Heart left ventricle (tissue), 16 donors: ENCODE measurements at regions not wholly inside any gene's neighbourhood (a gene's known extent, or its start where the extent isn't known, plus 50 kb on each side); places are given as distances from the start of the nearest gene placed in this dataset.
"Not testable (repeated sequence)": the region's sequence is repeated elsewhere in the genome, so short reads cannot be mapped to it uniquely, and the experiment has no call there.

ENCODE experiments used
- ATAC-seq, 4 donors: fragments of 200-7000 bp; cut with Tn5 transposase; one replicate each; pipeline ENCODE4 v1.9.1; 2020 to 2022; ENCODE audit warnings: moderate library complexity in 4 of 4, mild to moderate bottlenecking in 3 of 4, moderate number of reproducible peaks in 1 of 4
- DNase-seq, 5 donors: peaks; one replicate each; pipeline ENCODE4 v3.0.0-alpha.2; 2020
- H3K27ac ChIP-seq, 12 donors: fragments of 200-600 bp; sonication (generic) in 4 of 12; one replicate each; pipeline versions ENCODE4 v1.5.0 to v1.8.0; 2016 to 2022; ENCODE audit warnings: mild to moderate bottlenecking in 2 of 12
- H3K27me3 ChIP-seq, 9 donors: fragments of 200-600 bp; sonication (generic) in 2 of 9; one replicate each; pipeline versions ENCODE4 v1.5.1 to v1.8.0; 2016 to 2022; ENCODE audit warnings: mild to moderate bottlenecking in 3 of 9
- H3K36me3 ChIP-seq, 9 donors: fragments of 200-600 bp; sonication (generic) in 2 of 9; one replicate each; pipeline versions ENCODE4 v1.5.0 to v1.8.0; 2018 to 2022; ENCODE audit warnings: mild to moderate bottlenecking in 2 of 9
- H3K4me1 ChIP-seq, 12 donors: fragments of 200-600 bp; sonication (generic) in 4 of 12; one replicate each; pipeline versions ENCODE4 v1.5.0 to v1.8.0; 2016 to 2022; ENCODE audit warnings: mild to moderate bottlenecking in 3 of 12
- H3K4me3 ChIP-seq, 12 donors: fragments of 200-600 bp; sonication (generic) in 4 of 12; one replicate each; pipeline versions ENCODE4 v1.5.0 to v1.8.0; 2017 to 2022; ENCODE audit warnings: mild to moderate bottlenecking in 9 of 12, moderate library complexity in 4 of 12
- H3K9me3 ChIP-seq, 12 donors: fragments of 200-600 bp; sonication (generic) in 4 of 12; one replicate each; pipeline versions ENCODE4 v1.5.0 to v1.8.0; 2016 to 2022; ENCODE audit warnings: mild to moderate bottlenecking in 1 of 12
- POLR2A ChIP-seq, 2 donors: fragments of 450-650 bp; IDR thresholded peaks; one replicate each; pipeline ENCODE4 v1.6.1; 2017; ENCODE audit warnings: antibody characterized with exemption in 2 of 2, mild to moderate bottlenecking in 2 of 2, moderate library complexity in 2 of 2
- WGBS, 4 donors: extraction: QIAGEN DNeasy Blood & Tissue Kit in 2 of 4; methylation state at CpG; one replicate each; pipeline versions ENCODE4 v1.1.5 to v1.1.7; 2013 to 2018; 5-methylcytosine and 5-hydroxymethylcytosine counted together
- intact Hi-C, 10 donors: fragments of 100-400 bp; cut with DNase I; formaldehyde crosslinking; loops; one replicate each; pipeline versions ENCODE4 v1.11.1 to v1.14.2; 2022
- TF ChIP-seq, protein P1 (sequence below), 12 donors: fragments of 200-600 bp; sonication (generic) in 4 of 12; IDR thresholded peaks; one replicate each; pipeline versions ENCODE4 v1.5.0 to v1.8.0; 2018 to 2022; ENCODE audit warnings: antibody characterized with exemption in 12 of 12, mild to moderate bottlenecking in 5 of 12
- donor health status: ischemic (EF 13 %, LVEDD 7.1; RV severe dilation, severe dysfunction).
- donor health status: healthy with polysubstance abuse.
- donor health status: DM: no; HTN: yes; CAD: no.
- donor health status: DM: no; HTN: no; CAD: no.
- donor health status: ischemic (EF 25% LVEDD 6.9; RV normal size, moderate dysfunction).
- donor health status: ischemic (EF 25% LVEDD 5.7; RV mildly dilated, moderate dysfunction).
- donor health status: healthy.
- donor health status: DM: yes; HTN: yes; CAD: no.
- donor health status: ischemic (EF 35%, LVEDD 5.7; RV mildly dilated, moderate dysfunction).
- donor health status: nonischemic (EF 11% LVEDD 7.7; RV severe dilation, severe dysfunction).
- donor health status: DM: yes; HTN: yes; CAD: no.
- donor health status: PGD.
- donor health status: ischemic (EF 29% LVEDD 5.4; RV normal size, mild dysfunction).
- donor health status: nonischemic (EF 23%, LVEDD 6.1; RV moderate dilation, normal function).

GRCh38 chr21:25449950-25450349 is 157.3 kb downstream of the MRPL39 start:
- Histone ChIP-seq H3K9me3 (no peaks in the 10 kb centered on the region), H3K27ac (no peak overlapping the region), H3K27me3 (no peaks in the 10 kb centered on the region), H3K4me3 (no peak overlapping the region), H3K4me1 (no peaks in the 10 kb centered on the region), H3K36me3 (no peaks in the 10 kb centered on the region)
- 63 to 90% (median 78%) methylated on average over 2 to 3 of the region's 3 CpGs for WGBS, 4 donors
- DNase-seq: no peak
- TF ChIP-seq POLR2A (IDR thresholded peaks at IDR 0.05): no peak
- TF ChIP-seq, protein P1, sequence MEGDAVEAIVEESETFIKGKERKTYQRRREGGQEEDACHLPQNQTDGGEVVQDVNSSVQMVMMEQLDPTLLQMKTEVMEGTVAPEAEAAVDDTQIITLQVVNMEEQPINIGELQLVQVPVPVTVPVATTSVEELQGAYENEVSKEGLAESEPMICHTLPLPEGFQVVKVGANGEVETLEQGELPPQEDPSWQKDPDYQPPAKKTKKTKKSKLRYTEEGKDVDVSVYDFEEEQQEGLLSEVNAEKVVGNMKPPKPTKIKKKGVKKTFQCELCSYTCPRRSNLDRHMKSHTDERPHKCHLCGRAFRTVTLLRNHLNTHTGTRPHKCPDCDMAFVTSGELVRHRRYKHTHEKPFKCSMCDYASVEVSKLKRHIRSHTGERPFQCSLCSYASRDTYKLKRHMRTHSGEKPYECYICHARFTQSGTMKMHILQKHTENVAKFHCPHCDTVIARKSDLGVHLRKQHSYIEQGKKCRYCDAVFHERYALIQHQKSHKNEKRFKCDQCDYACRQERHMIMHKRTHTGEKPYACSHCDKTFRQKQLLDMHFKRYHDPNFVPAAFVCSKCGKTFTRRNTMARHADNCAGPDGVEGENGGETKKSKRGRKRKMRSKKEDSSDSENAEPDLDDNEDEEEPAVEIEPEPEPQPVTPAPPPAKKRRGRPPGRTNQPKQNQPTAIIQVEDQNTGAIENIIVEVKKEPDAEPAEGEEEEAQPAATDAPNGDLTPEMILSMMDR (IDR thresholded peaks at IDR 0.05): no peak
- intact Hi-C loops: loop anchor here in 1 of 10 donors (10.0 kb wide), 1 partner anchor 105 kb away; no protein-coding TSS in a partner anchor
- ATAC-seq: no peak

GRCh38 chr21:25441835-25442234 is 165.4 kb downstream of the MRPL39 start:
- Histone ChIP-seq H3K36me3 (no peaks in the 10 kb centered on the region), H3K27ac (no peak overlapping the region), H3K4me3 (no peak overlapping the region), H3K4me1 (no peaks in the 10 kb centered on the region), H3K27me3 (no peaks in the 10 kb centered on the region), H3K9me3 (peaks cover 0 to 10% (median 0%) of the 10 kb centered on the region in 12 donors)
- WGBS, 4 donors: 71 to 78% (median 72%) methylated on average over 2 of the region's 2 CpGs
- TF ChIP-seq, protein P1 (IDR thresholded peaks at IDR 0.05): no peak
- no peak for TF ChIP-seq POLR2A (IDR thresholded peaks at IDR 0.05)
- intact Hi-C loops: loop anchor here in 1 of 10 donors (10.0 kb wide), 1 partner anchor 113 kb away; no protein-coding TSS in a partner anchor
- DNase-seq (no peak), ATAC-seq (no peak)

GRCh38 chr21:25437465-25437864 is 169.8 kb downstream of the MRPL39 start:
- H3K4me3 ChIP-seq, H3K9me3 ChIP-seq, DNase-seq, intact Hi-C loops, ATAC-seq, H3K4me1 ChIP-seq, H3K27me3 ChIP-seq, H3K27ac ChIP-seq, H3K36me3 ChIP-seq: not testable (repeated sequence)
- 84 to 89% (median 87%) methylated on average over 2 of the region's 2 CpGs for WGBS, 4 donors

- Histone ChIP-seq H3K4me1 (no peaks in the 10 kb centered on the region), H3K36me3 (no peaks in the 10 kb centered on the region), H3K27me3 (peaks cover 0 to 3% (median 0%) of the 10 kb centered on the region in 9 donors), H3K9me3 (no peaks in the 10 kb centered on the region), H3K4me3 (no peak overlapping the region), H3K27ac (no peak overlapping the region)
- no peak for DNase-seq
- TF ChIP-seq POLR2A (IDR thresholded peaks at IDR 0.05): no peak
- TF ChIP-seq, protein P1 (IDR thresholded peaks at IDR 0.05): no peak
- no peak for ATAC-seq
- intact Hi-C loops: loop anchor here in 4 of 10 donors (10.0 kb wide), 2 partner anchors 126 to 136 kb away; no protein-coding TSS in a partner anchor
These were observed 178.7 kb downstream of the MRPL39 start for GRCh38 chr21:25428537-25428936.

DNA sequence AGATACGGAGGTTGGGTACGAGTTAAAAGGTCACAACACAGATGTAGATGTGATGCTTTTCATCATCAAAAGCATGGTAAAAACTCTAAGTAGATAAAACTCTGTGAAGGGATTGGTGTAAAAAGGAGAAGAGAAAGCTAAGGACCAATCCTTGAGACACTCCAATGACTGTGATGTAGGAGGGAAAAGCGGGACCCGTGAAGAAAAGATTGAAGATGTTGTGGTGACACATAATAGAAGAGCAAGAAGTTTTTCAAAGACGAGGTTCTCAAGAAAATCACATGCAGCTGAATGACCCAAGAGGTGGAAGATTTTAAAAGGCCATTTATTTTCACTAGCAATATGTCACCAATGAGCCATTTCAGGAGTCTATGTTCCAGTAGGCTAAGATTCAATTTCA is 179.5 kb downstream of the MRPL39 start:
- no peaks in the 10 kb centered on the region for H3K4me1 ChIP-seq
- TF ChIP-seq POLR2A (IDR thresholded peaks at IDR 0.05): no peak
- TF ChIP-seq, protein P1 (IDR thresholded peaks at IDR 0.05): no peak
- no peaks in the 10 kb centered on the region for H3K36me3 ChIP-seq
- 78 to 87% (median 83%) methylated on average over 5 of the region's 5 CpGs for WGBS, 4 donors
- H3K27ac ChIP-seq: no peak overlapping the region
- intact Hi-C loops: loop anchor here in 4 of 10 donors (10.0 kb wide), 2 partner anchors 127 to 137 kb away; no protein-coding TSS in a partner anchor
- no peaks in the 10 kb centered on the region for H3K9me3 ChIP-seq
- H3K4me3 ChIP-seq: no peak overlapping the region
- ATAC-seq (no peak), DNase-seq (no peak)
- peaks cover 0 to 3% (median 0%) of the 10 kb centered on the region in 9 donors for H3K27me3 ChIP-seq
